ENCODE measurements at regions not wholly inside any gene's neighbourhood (a gene's known extent, or its start where the extent isn't known, plus 50 kb on each side); places are given as distances from the start of the nearest gene placed in this dataset.
"Not testable (repeated sequence)": the region's sequence is repeated elsewhere in the genome, so short reads cannot be mapped to it uniquely, and the experiment has no call there.

- ChIA-PET CTCF (no interaction called here), POLR2A (no interaction called here)
- Mint-ChIP-seq H3K36me3 (peaks cover 6% of the 10 kb centered on the region), H3K4me1 (no peaks in the 10 kb centered on the region), H3K27me3 (ENCODE audit: low read depth) (no peaks in the 10 kb centered on the region), H3K4me3 (no peak overlapping the region), H3K27ac (no peak overlapping the region), H3K9me3 (peaks cover 15% of the 10 kb centered on the region)
- no peak for DNase-seq (ENCODE audit: low spot score)
- TF ChIP-seq ATF6 (CRISPR knock-in tag; IDR thresholded peaks at IDR 0.05) (no peak), ZNF317 (CRISPR knock-in tag; IDR thresholded peaks at IDR 0.05; ENCODE audit: borderline replicate concordance, low read depth) (no peak), ETV6 (CRISPR knock-in tag; IDR thresholded peaks at IDR 0.05) (no peak), CBFB (CRISPR knock-in tag; IDR thresholded peaks at IDR 0.05; ENCODE audit: low read depth) (no peak), AFF4 (CRISPR knock-in tag; IDR thresholded peaks at IDR 0.05; ENCODE audit: borderline replicate concordance) (no peak), JUN (CRISPR knock-in tag; IDR thresholded peaks at IDR 0.05) (no peak), E2F4 (CRISPR knock-in tag; IDR thresholded peaks at IDR 0.05; ENCODE audit: borderline replicate concordance, low read depth) (no peak)
- ATAC-seq: no peak
Observed at GRCh38 chr2:182606728-182607681, 109.1 kb upstream of the DNAJC10 start.

- TF ChIP-seq GRHL2 (CRISPR knock-in tag; IDR thresholded peaks at IDR 0.05; ENCODE audit: insufficient replicate concordance, severe bottlenecking): no peak
- TF ChIP-seq JAZF1 (CRISPR knock-in tag; IDR thresholded peaks at IDR 0.05): no peak
- no peak for TF ChIP-seq CREM (CRISPR knock-in tag; IDR thresholded peaks at IDR 0.05)
- TF ChIP-seq RELA (CRISPR knock-in tag; IDR thresholded peaks at IDR 0.05; ENCODE audit: borderline replicate concordance): 0 out of 2 replicates have a peak, but pooled peaks have one; percentile 33
- no peak for TF ChIP-seq SP1 (CRISPR knock-in tag; conservative IDR thresholded peaks at IDR 0.05)
- peak; percentile 53 for ATAC-seq
- DNase-seq (ENCODE audit: low spot score): no peak
- H3K27me3 Mint-ChIP-seq (ENCODE audit: low read depth): no peaks in the 10 kb centered on the region
- no peak overlapping the region for H3K4me3 Mint-ChIP-seq
- peaks cover 8% of the 10 kb centered on the region for H3K9me3 Mint-ChIP-seq
- no peak overlapping the region for H3K27ac Mint-ChIP-seq
- ChIA-PET CTCF (no interaction called here), POLR2A (no interaction called here)
- 0 out of 2 replicates have a peak, but pooled peaks cover 2% of the 10 kb centered on the region for H3K4me1 Mint-ChIP-seq
- H3K36me3 Mint-ChIP-seq: peaks cover 6% of the 10 kb centered on the region
Observed at GRCh38 chr2:182608181-182608845, 107.7 kb upstream of the DNAJC10 start.

GRCh38 chr2:182609005-182609404 lies 107.1 kb upstream of the DNAJC10 start:
- CTCF ChIA-PET; H3K4me3 Mint-ChIP-seq; H3K36me3 Mint-ChIP-seq; H3K4me1 Mint-ChIP-seq; H3K27me3 Mint-ChIP-seq (ENCODE audit: low read depth); H3K27ac Mint-ChIP-seq; POLR2A ChIA-PET; H3K9me3 Mint-ChIP-seq; ATAC-seq; DNase-seq (ENCODE audit: low spot score): not testable (repeated sequence)

Data from WTC11 (cell line).